GM06990 (cell line): ENCODE measurements at regions not wholly inside any gene's neighbourhood (a gene's known extent, or its start where the extent isn't known, plus 50 kb on each side); places are given as distances from the start of the nearest gene placed in this dataset.
A peak's percentile ranks its signal among the peaks of the same experiment; 100 is the strongest.

Source experiments
- DNase-seq: peaks from one replicate; pipeline ENCODE4 v3.0.0-alpha.2; 2011; ENCODE audit not compliant: insufficient read length; ENCODE audit errors: extremely low read depth
- H3K27me3 ChIP-seq: replicated peaks from 2 replicates; pipeline ENCODE4 v1.6.0; 2011; ENCODE audit warnings: low read length; ENCODE audit not compliant: control insufficient read depth, insufficient read depth
- H3K36me3 ChIP-seq: 2 replicates; pipeline ENCODE4 v1.5.1; 2011; ENCODE audit warnings: low read length; ENCODE audit not compliant: control insufficient read depth, insufficient read depth
- H3K4me3 ChIP-seq: replicated peaks from 2 replicates; pipeline ENCODE4 v1.5.1; 2011; ENCODE audit warnings: low read depth, mild to moderate bottlenecking, control low read depth, low read length
- TF ChIP-seq, protein P1 (sequence below): IDR thresholded peaks from 2 replicates; pipeline ENCODE4 v1.5.1; 2011; ENCODE audit warnings: low read length, control low read depth, mild to moderate bottlenecking, inconsistent platforms; ENCODE audit not compliant: insufficient read depth, poor library complexity, severe bottlenecking

DNA sequence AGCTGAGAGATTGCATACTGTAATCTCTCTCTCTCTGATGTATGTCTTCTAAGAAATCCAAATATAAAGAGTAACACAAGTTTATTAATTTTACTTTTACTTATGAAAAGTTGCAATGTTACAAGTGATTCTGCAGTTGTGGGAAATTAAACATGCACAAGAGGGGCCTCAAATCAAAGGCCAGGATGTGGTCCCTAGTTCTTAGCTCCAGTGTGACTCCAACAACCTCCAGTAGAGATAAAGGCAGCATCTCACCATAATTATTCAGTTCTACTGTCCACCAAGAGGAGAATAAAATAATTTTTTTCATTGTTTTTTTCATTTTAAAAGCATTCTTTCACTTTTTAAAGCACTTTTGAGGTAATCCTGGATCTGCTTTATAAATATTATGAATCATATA is 223.3 kb downstream of the RAP2B start:
- DNase-seq: no peak
- Histone ChIP-seq H3K4me3 (no peak overlapping the region), H3K27me3 (no peaks in the 10 kb centered on the region), H3K36me3 (no peaks in the 10 kb centered on the region)
- TF ChIP-seq, protein P1, sequence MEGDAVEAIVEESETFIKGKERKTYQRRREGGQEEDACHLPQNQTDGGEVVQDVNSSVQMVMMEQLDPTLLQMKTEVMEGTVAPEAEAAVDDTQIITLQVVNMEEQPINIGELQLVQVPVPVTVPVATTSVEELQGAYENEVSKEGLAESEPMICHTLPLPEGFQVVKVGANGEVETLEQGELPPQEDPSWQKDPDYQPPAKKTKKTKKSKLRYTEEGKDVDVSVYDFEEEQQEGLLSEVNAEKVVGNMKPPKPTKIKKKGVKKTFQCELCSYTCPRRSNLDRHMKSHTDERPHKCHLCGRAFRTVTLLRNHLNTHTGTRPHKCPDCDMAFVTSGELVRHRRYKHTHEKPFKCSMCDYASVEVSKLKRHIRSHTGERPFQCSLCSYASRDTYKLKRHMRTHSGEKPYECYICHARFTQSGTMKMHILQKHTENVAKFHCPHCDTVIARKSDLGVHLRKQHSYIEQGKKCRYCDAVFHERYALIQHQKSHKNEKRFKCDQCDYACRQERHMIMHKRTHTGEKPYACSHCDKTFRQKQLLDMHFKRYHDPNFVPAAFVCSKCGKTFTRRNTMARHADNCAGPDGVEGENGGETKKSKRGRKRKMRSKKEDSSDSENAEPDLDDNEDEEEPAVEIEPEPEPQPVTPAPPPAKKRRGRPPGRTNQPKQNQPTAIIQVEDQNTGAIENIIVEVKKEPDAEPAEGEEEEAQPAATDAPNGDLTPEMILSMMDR: no peak

DNA sequence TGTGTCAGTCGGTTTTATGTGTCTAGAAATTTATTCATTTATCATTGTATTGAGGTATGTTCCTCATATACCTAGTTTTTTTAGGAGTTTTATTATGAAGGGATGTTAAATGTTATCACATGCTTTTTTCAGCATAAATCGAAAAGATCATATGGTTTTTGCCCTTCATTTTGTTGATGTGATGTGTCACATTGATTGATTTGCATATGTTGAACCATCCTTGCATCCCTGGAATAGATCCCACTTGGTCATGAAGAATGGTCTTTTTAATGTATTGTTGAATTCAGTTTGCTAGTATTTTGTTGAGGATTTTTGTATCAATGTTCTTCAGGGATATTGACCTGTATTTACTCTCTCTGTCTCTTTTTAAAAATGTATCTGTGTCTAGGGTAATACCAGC is 230.3 kb downstream of the RAP2B start:
- DNase-seq: no peak
- TF ChIP-seq, protein P1: no peak
- H3K36me3 ChIP-seq: no peaks in the 10 kb centered on the region
- H3K4me3 ChIP-seq: no peak overlapping the region
- no peaks in the 10 kb centered on the region for H3K27me3 ChIP-seq

DNA sequence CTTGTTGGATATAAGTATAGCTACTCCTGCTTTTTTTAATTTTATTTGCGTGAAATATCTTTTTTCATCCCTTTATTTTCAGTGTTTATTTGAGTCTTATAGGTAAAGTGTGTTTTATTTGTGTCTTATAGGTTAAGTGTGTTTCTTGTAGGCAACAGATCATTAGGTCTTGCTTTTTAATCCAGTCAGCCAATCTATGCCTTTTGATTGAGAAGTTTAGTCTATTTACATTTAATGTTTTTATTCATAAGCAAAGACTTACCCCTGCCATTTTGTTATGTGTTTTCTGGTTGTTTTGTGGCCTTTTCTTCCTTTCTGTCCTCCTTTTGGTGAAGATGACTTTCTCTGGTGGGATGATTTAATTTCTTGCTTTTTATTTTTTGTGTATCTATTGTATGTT is 232.0 kb downstream of the RAP2B start:
- Histone ChIP-seq H3K27me3 (no peaks in the 10 kb centered on the region), H3K36me3 (no peaks in the 10 kb centered on the region), H3K4me3 (no peak overlapping the region)
- TF ChIP-seq, protein P1: no peak
- no peak for DNase-seq

DNA sequence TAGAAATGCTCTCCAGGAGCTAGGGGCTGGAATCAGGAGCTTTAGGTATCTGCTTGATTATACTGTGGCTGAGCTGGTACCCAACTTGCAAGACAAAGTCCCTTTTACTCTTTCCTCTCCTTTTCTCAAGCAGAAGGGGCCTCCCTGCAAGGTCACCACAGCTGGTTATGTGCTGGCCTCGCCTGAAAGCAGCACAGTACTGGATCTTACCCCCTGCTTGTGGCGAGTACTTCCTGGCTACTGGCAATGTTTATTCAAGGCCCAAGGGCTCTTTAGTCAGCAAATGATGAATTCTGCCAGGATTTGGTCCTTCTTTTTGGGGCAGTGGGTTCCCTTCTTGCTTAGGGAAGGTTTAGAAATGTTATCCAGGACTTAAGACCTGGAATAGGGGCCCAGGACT is 234.6 kb downstream of the RAP2B start:
- no peak overlapping the region for H3K4me3 ChIP-seq
- H3K36me3 ChIP-seq: no peaks in the 10 kb centered on the region
- TF ChIP-seq, protein P1: no peak
- H3K27me3 ChIP-seq: no peaks in the 10 kb centered on the region
- no peak for DNase-seq

DNA sequence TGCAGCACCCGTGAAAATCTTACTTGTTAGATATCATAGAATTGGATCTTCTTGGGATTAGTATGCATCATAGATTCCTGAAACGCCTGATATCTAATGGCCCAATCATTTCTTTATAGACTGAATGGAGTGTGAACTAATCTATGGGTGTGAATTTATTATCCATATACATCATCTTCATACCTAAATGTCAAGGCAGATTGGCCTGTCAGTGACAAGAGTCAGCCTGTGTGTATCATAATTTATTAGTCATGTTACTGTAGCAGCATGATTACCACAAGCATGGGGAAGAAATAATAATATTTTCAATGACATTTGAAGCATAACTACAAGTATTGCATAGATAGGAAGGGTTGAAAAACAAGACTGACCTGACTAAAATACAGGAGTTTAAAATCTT is 235.8 kb downstream of the RAP2B start:
- no peak overlapping the region for H3K4me3 ChIP-seq
- no peaks in the 10 kb centered on the region for H3K36me3 ChIP-seq
- H3K27me3 ChIP-seq: no peaks in the 10 kb centered on the region
- no peak for DNase-seq
- TF ChIP-seq, protein P1: no peak

DNA sequence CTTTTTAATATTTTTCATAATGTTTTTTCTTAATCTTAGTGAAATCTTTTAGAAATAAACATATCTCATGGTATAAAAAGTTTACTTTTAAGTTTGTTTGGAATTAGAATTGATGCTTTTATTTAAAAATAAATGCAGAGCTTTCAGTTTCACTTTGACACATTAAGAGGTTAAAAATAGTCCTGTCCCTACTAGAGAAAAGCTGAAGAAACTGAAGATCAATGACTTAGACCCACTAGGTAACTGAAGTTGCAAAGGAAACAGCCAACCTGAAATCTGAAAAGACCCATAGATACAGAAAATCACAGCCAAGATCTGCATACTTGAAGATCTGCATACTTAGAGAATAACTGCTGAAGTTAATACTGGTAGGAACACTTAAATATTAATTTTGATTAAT is 237.6 kb downstream of the RAP2B start:
- peak; percentile 15 for DNase-seq

More for the DNA sequence above, 237.6 kb downstream of the RAP2B start:
- TF ChIP-seq, protein P1: no peak
- H3K27me3 ChIP-seq: no peaks in the 10 kb centered on the region
- H3K36me3 ChIP-seq: no peaks in the 10 kb centered on the region
- no peak overlapping the region for H3K4me3 ChIP-seq
